Adrenal gland (tissue), 9 donors: ENCODE measurements at regions not wholly inside any gene's neighbourhood (a gene's known extent, or its start where the extent isn't known, plus 50 kb on each side); places are given as distances from the start of the nearest gene placed in this dataset.

ENCODE experiments used
- DNase-seq, 7 donors: peaks; one replicate each; pipeline ENCODE4 v3.0.0-alpha.2; 2019 to 2020
- H3K27ac ChIP-seq, 5 donors: fragments of 200-600 bp; sonication (generic) in 4 of 5; 1 replicate in 3 of 5; 2 replicates in 2 of 5; pipeline versions ENCODE4 v1.5.1 to v1.8.0; 2016 to 2020; ENCODE audit warnings: mild to moderate bottlenecking in 1 of 5
- H3K27me3 ChIP-seq: fragments of 200-600 bp; 2 replicates; pipeline ENCODE4 v1.8.0; 2021
- H3K36me3 ChIP-seq, 2 donors: fragments of 200-600 bp; replicated peaks in 1 of 2; 1 replicate in 1 of 2; 2 replicates in 1 of 2; pipeline versions ENCODE4 v1.5.1 to v1.8.0; 2018 to 2022
- H3K4me1 ChIP-seq, 2 donors: fragments of 200-600 bp; replicated peaks in 1 of 2; 1 replicate in 1 of 2; 2 replicates in 1 of 2; pipeline versions ENCODE4 v1.5.1 to v1.8.0; 2018 to 2021
- H3K4me3 ChIP-seq, 4 donors: fragments of 200-600 bp; sonication (generic) in 3 of 4; one replicate each; pipeline ENCODE4 v1.5.1; 2016 to 2018
- H3K9me3 ChIP-seq, 3 donors: fragments of 200-600 bp; sonication (generic) in 1 of 3; replicated peaks in 1 of 3; 1 replicate in 2 of 3; 2 replicates in 1 of 3; pipeline versions ENCODE4 v1.5.1 to v1.8.0; 2016 to 2021
- POLR2A ChIP-seq, 2 donors: fragments of 450-650 bp; IDR thresholded peaks; one replicate each; pipeline ENCODE4 v1.6.1; 2017; ENCODE audit warnings: antibody characterized with exemption in 2 of 2, mild to moderate bottlenecking in 2 of 2, moderate library complexity in 1 of 2
- WGBS, 4 donors: extraction: QIAGEN DNeasy Blood & Tissue Kit in 2 of 4; methylation state at CpG; one replicate each; pipeline versions ENCODE4 v1.1.5 to v1.1.7; 2013 to 2017; 5-methylcytosine and 5-hydroxymethylcytosine counted together
- intact Hi-C, 2 donors: fragments of 100-400 bp; cut with DNase I; formaldehyde crosslinking; loops; one replicate each; pipeline versions ENCODE4 v1.14.1 to v1.15.0; 2022 to 2023
- TF ChIP-seq, protein P1 (sequence below), 6 experiments: fragments of 450-650 bp in 4 of 6; fragments of 200-600 bp in 2 of 6; sonication (generic) in 1 of 6; IDR thresholded peaks; 1 replicate in 5 of 6; 2 replicates in 1 of 6; pipeline versions ENCODE4 v1.5.1 to v1.8.0; 2016 to 2021; ENCODE audit warnings: antibody characterized with exemption in 6 of 6, mild to moderate bottlenecking in 2 of 6, moderate library complexity in 1 of 6
- donor health status: healthy with polysubstance abuse.
- donor health status: Bipolar disorder and iron deficiency.
- donor health status: DM: yes; HTN: yes; CAD: no.
- donor health status: DM: no; HTN: no; CAD: no.
- donor health status: DM: no; HTN: no; CAD: no.

DNA sequence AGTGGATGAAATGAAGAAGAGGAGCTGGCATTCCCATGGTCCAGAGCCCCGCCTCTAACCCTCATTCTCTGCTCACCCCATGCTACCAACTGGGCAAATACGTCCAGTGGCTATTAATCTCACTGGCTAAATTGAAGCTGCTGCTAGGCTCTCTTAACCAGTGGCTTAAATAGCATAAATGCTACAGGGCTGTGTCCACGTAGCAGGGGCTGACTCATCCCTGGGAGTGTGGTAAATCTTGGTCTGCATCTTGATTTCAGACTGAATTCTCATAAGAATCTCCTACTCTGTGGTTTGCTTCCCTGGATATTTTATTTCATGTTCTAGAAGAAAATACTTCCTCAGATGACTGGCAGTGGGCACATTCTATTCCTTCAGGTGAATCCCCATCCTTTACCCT, 193.1 kb upstream of the ARG1 start:
- no peaks in the 10 kb centered on the region for H3K27me3 ChIP-seq
- no peak overlapping the region for H3K27ac ChIP-seq
- intact Hi-C loops: no loop called here
- DNase-seq: peak in 4 of 7 donors; percentile 22 to 46 (median 27)
- H3K36me3 ChIP-seq: no peaks in the 10 kb centered on the region
- TF ChIP-seq, protein P1, sequence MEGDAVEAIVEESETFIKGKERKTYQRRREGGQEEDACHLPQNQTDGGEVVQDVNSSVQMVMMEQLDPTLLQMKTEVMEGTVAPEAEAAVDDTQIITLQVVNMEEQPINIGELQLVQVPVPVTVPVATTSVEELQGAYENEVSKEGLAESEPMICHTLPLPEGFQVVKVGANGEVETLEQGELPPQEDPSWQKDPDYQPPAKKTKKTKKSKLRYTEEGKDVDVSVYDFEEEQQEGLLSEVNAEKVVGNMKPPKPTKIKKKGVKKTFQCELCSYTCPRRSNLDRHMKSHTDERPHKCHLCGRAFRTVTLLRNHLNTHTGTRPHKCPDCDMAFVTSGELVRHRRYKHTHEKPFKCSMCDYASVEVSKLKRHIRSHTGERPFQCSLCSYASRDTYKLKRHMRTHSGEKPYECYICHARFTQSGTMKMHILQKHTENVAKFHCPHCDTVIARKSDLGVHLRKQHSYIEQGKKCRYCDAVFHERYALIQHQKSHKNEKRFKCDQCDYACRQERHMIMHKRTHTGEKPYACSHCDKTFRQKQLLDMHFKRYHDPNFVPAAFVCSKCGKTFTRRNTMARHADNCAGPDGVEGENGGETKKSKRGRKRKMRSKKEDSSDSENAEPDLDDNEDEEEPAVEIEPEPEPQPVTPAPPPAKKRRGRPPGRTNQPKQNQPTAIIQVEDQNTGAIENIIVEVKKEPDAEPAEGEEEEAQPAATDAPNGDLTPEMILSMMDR (IDR thresholded peaks at IDR 0.05): no peak
- no peak for TF ChIP-seq POLR2A (IDR thresholded peaks at IDR 0.05)
- H3K4me3 ChIP-seq: no peak overlapping the region
- no peaks in the 10 kb centered on the region for H3K4me1 ChIP-seq
- WGBS, 4 donors: 59 to 69% (median 63%) methylated on average over 3 of the region's 3 CpGs
- H3K9me3 ChIP-seq: no peaks in the 10 kb centered on the region

- Histone ChIP-seq H3K9me3 (no peaks in the 10 kb centered on the region), H3K36me3 (no peaks in the 10 kb centered on the region), H3K27ac (no peak overlapping the region), H3K27me3 (no peaks in the 10 kb centered on the region), H3K4me1 (no peaks in the 10 kb centered on the region), H3K4me3 (no peak overlapping the region)
- intact Hi-C loops: no loop called here
- DNase-seq: no peak
- 83 to 89% (median 85%) methylated on average over 9 of the region's 9 CpGs for WGBS, 4 donors
- no peak for TF ChIP-seq POLR2A (IDR thresholded peaks at IDR 0.05)
- TF ChIP-seq, protein P1 (IDR thresholded peaks at IDR 0.05): no peak
Measured at GRCh38 chr6:131381052-131381708, 191.8 kb upstream of the ARG1 start.

GRCh38 chr6:131381709-131382093, 191.3 kb upstream of the ARG1 start:
- no peaks in the 10 kb centered on the region for H3K27me3 ChIP-seq
- DNase-seq: no peak
- H3K4me1 ChIP-seq: no peaks in the 10 kb centered on the region
- H3K9me3 ChIP-seq: no peaks in the 10 kb centered on the region
- WGBS, 4 donors: 67 to 79% (median 77%) methylated on average over 7 of the region's 7 CpGs
- no peaks in the 10 kb centered on the region for H3K36me3 ChIP-seq
- H3K4me3 ChIP-seq: no peak overlapping the region
- intact Hi-C loops: no loop called here
- H3K27ac ChIP-seq: no peak overlapping the region
- no peak for TF ChIP-seq POLR2A (IDR thresholded peaks at IDR 0.05)
- TF ChIP-seq, protein P1 (IDR thresholded peaks at IDR 0.05): no peak

DNA sequence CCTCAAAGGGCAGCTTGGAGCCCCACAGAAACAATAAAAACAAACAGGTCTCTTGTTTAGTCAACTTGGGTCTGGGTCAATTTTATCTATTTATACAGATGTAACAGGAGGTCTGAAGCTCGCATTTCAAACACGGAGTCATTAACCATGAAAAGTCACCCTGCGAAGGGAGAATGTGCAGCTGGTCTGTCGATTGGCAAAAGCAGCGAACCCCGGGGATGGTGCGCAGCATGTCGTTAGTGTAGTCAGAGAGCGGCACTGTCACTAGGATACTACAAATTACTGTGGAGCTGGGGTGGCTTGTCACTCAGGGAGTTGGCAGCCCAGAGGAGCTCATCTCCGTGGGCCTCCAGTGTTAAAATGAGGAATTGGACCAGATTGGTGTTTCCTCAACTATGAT, 190.4 kb upstream of the ARG1 start:
- TF ChIP-seq, protein P1 (IDR thresholded peaks at IDR 0.05): no peak
- TF ChIP-seq POLR2A (IDR thresholded peaks at IDR 0.05): no peak
- H3K9me3 ChIP-seq: no peaks in the 10 kb centered on the region
- intact Hi-C loops: no loop called here
- H3K36me3 ChIP-seq: no peaks in the 10 kb centered on the region
- H3K4me1 ChIP-seq: peaks cover 0 to 3% of the 10 kb centered on the region in 2 donors
- no peak overlapping the region for H3K4me3 ChIP-seq
- 87 to 93% (median 90%) methylated on average over 10 of the region's 10 CpGs for WGBS, 4 donors
- no peak for DNase-seq
- no peaks in the 10 kb centered on the region for H3K27me3 ChIP-seq
- H3K27ac ChIP-seq: no peak overlapping the region
